Vagina (tissue), 2 donors: ENCODE measurements at regions not wholly inside any gene's neighbourhood (a gene's known extent, or its start where the extent isn't known, plus 50 kb on each side); places are given as distances from the start of the nearest gene placed in this dataset.

Experiments
- DNase-seq, 2 donors: peaks; one replicate each; pipeline ENCODE4 v3.0.0-alpha.2; 2017; ENCODE audit errors: extremely low spot score in 2 of 2
- H3K27ac ChIP-seq: fragments of 200-600 bp; sonication (generic); one replicate; pipeline ENCODE4 v1.5.1; 2019
- H3K27me3 ChIP-seq: fragments of 200-600 bp; sonication (generic); one replicate; pipeline ENCODE4 v1.5.1; 2019
- H3K36me3 ChIP-seq, 2 donors: fragments of 200-600 bp; sonication (generic); one replicate each; pipeline ENCODE4 v1.5.1; 2017 to 2019
- H3K4me1 ChIP-seq: fragments of 200-600 bp; sonication (generic); one replicate; pipeline ENCODE4 v1.5.1; 2019
- H3K4me3 ChIP-seq, 2 donors: fragments of 200-600 bp; sonication (generic); 1 replicate in 1 of 2; 2 replicates in 1 of 2; pipeline ENCODE4 v1.5.1; 2016 to 2019
- H3K9me3 ChIP-seq: fragments of 200-600 bp; sonication (generic); one replicate; pipeline ENCODE4 v1.5.1; 2019
- POLR2A ChIP-seq, 2 donors: fragments of 450-650 bp; IDR thresholded peaks; one replicate each; pipeline ENCODE4 v1.6.1; 2017; ENCODE audit warnings: antibody characterized with exemption in 2 of 2, mild to moderate bottlenecking in 2 of 2, moderate library complexity in 2 of 2
- POLR2AphosphoS5 ChIP-seq, 2 donors: sonication (generic); formaldehyde crosslinking; IDR thresholded peaks; one replicate each; pipeline ENCODE4 v1.9.0; 2017; ENCODE audit warnings: antibody characterized with exemption in 2 of 2, mild to moderate bottlenecking in 2 of 2, low read depth in 1 of 2; ENCODE audit not compliant: insufficient read depth in 1 of 2
- intact Hi-C: fragments of 100-400 bp; cut with DNase I; formaldehyde crosslinking; loops from one replicate; pipeline ENCODE4 v1.15.1; 2023
- TF ChIP-seq, protein P1 (sequence below), 3 experiments: fragments of 450-650 bp in 2 of 3; fragments of 200-600 bp in 1 of 3; sonication (generic) in 1 of 3; IDR thresholded peaks; one replicate each; pipeline ENCODE4 v1.5.1; 2017 to 2019; ENCODE audit warnings: antibody characterized with exemption in 3 of 3, mild to moderate bottlenecking in 2 of 3, moderate library complexity in 2 of 3

DNA sequence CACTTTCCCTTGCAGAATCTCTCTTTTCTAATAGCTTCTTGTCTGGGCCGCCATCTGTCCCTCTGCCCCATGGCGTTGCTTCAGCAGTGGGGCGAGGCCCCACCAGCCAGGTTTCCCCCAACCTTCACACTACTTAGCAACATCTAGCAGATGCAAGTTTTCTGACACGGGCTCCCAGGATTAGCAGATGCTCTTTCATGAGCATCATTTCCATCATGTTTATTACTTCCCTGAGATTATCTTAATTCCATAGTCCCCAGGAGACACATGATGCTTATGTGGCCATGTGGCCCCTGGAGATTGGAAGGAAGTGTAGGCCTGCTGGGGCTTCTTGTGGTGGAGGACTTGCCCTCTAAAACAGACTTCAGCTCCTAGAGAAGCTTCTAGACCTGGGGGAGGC, 102.0 kb upstream of the MYL2 start:
- Histone ChIP-seq H3K4me3 (no peak overlapping the region), H3K27ac (no peak overlapping the region), H3K36me3 (no peaks in the 10 kb centered on the region), H3K4me1 (no peaks in the 10 kb centered on the region), H3K27me3 (no peaks in the 10 kb centered on the region), H3K9me3 (no peaks in the 10 kb centered on the region)
- no peak for DNase-seq
- intact Hi-C loops: no loop called here
- no peak for TF ChIP-seq POLR2A (IDR thresholded peaks at IDR 0.05)
- TF ChIP-seq, protein P1, sequence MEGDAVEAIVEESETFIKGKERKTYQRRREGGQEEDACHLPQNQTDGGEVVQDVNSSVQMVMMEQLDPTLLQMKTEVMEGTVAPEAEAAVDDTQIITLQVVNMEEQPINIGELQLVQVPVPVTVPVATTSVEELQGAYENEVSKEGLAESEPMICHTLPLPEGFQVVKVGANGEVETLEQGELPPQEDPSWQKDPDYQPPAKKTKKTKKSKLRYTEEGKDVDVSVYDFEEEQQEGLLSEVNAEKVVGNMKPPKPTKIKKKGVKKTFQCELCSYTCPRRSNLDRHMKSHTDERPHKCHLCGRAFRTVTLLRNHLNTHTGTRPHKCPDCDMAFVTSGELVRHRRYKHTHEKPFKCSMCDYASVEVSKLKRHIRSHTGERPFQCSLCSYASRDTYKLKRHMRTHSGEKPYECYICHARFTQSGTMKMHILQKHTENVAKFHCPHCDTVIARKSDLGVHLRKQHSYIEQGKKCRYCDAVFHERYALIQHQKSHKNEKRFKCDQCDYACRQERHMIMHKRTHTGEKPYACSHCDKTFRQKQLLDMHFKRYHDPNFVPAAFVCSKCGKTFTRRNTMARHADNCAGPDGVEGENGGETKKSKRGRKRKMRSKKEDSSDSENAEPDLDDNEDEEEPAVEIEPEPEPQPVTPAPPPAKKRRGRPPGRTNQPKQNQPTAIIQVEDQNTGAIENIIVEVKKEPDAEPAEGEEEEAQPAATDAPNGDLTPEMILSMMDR (IDR thresholded peaks at IDR 0.05): no peak
- TF ChIP-seq POLR2AphosphoS5 (IDR thresholded peaks at IDR 0.05; ENCODE audit: insufficient read depth in 1 of 2, low read depth in 1 of 2): no peak

DNA sequence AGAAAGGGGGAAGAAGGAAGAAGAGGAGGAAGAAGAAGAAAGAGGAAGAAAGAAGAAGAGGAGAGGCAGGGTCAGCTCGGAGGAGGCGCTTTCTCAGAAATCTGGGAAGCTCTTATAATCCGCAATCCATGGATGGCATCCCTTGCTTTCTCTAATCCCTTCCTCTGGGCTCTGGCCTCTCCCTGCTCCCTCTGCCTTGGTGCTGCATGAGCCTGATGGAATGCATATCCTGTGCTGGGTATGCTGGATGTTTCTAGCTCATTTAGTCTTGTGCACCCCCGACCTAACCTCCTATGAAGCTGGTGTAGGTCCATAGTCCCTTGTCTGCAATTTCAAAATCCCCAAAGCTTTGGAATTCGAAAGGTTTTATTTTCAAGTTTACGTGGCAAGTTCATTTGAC, 94.2 kb upstream of the MYL2 start:
- no peak for DNase-seq
- Histone ChIP-seq H3K9me3 (no peaks in the 10 kb centered on the region), H3K27me3 (no peaks in the 10 kb centered on the region), H3K27ac (no peak overlapping the region), H3K4me3 (no peak overlapping the region), H3K4me1 (no peaks in the 10 kb centered on the region), H3K36me3 (no peaks in the 10 kb centered on the region)
- intact Hi-C loops: no loop called here
- TF ChIP-seq, protein P1 (IDR thresholded peaks at IDR 0.05): no peak
- TF ChIP-seq POLR2AphosphoS5 (IDR thresholded peaks at IDR 0.05; ENCODE audit: insufficient read depth in 1 of 2, low read depth in 1 of 2) (no peak), POLR2A (IDR thresholded peaks at IDR 0.05) (no peak)

DNA sequence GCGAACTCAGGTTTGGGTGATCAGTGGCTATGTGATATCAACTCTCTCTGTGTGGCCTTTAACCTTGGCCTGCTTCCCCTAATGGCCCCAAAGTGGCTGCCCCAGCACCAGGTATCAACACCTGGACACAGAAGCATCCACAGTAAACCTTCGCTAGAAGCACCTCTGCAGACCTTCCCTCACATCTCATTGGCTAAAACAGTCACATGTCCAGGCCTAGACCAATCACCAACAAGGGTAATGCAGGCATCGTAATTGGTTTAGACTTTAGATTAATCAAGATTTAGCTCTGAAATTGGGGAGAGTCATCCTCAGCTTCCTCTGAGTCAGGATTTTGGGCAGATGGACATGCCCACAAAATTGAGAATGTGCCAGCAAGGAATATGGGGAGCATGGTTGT, 92.5 kb upstream of the MYL2 start:
- intact Hi-C loops: no loop called here
- H3K27ac ChIP-seq: no peak overlapping the region
- DNase-seq: no peak
- H3K4me3 ChIP-seq: no peak overlapping the region
- no peaks in the 10 kb centered on the region for H3K27me3 ChIP-seq
- TF ChIP-seq POLR2A (IDR thresholded peaks at IDR 0.05) (no peak), POLR2AphosphoS5 (IDR thresholded peaks at IDR 0.05; ENCODE audit: insufficient read depth in 1 of 2, low read depth in 1 of 2) (no peak)
- TF ChIP-seq, protein P1 (IDR thresholded peaks at IDR 0.05): no peak
- H3K4me1 ChIP-seq: no peaks in the 10 kb centered on the region
- H3K36me3 ChIP-seq: no peaks in the 10 kb centered on the region
- H3K9me3 ChIP-seq: no peaks in the 10 kb centered on the region

DNA sequence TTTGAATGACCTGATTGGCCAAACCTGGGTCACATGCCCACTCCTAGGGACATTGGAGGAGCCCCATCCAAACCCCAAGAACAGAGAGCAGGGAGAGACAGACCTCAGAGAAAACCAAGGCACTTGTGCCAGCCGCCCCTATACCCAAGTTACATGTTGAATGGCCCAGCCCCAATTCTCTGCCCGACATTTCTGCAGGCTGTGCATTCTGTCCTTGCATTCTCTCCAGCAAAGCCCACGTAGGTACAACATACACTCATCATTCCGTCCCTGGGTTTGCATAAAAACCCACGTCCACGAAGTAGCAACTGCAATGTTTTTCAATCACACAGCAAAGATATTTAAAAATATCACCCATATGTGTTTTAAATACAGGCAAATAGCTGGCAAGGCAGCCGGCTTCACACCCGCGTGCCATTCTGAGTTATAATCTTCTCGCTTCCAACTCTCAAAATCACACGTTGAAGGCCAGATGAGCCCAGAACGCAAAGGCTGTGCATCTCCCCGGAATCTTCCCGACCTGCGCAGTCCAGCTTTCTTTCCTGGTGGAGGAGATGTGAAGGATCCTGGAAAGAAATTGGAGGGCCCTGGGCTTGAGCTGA, 91.7 kb upstream of the MYL2 start:
- DNase-seq: no peak
- no peaks in the 10 kb centered on the region for H3K4me1 ChIP-seq
- H3K27ac ChIP-seq: no peak overlapping the region
- TF ChIP-seq POLR2A (IDR thresholded peaks at IDR 0.05) (no peak), POLR2AphosphoS5 (IDR thresholded peaks at IDR 0.05; ENCODE audit: insufficient read depth in 1 of 2, low read depth in 1 of 2) (no peak)
- TF ChIP-seq, protein P1 (IDR thresholded peaks at IDR 0.05): no peak
- H3K36me3 ChIP-seq: no peaks in the 10 kb centered on the region
- no peaks in the 10 kb centered on the region for H3K27me3 ChIP-seq
- no peak overlapping the region for H3K4me3 ChIP-seq
- no peaks in the 10 kb centered on the region for H3K9me3 ChIP-seq
- intact Hi-C loops: no loop called here

DNA sequence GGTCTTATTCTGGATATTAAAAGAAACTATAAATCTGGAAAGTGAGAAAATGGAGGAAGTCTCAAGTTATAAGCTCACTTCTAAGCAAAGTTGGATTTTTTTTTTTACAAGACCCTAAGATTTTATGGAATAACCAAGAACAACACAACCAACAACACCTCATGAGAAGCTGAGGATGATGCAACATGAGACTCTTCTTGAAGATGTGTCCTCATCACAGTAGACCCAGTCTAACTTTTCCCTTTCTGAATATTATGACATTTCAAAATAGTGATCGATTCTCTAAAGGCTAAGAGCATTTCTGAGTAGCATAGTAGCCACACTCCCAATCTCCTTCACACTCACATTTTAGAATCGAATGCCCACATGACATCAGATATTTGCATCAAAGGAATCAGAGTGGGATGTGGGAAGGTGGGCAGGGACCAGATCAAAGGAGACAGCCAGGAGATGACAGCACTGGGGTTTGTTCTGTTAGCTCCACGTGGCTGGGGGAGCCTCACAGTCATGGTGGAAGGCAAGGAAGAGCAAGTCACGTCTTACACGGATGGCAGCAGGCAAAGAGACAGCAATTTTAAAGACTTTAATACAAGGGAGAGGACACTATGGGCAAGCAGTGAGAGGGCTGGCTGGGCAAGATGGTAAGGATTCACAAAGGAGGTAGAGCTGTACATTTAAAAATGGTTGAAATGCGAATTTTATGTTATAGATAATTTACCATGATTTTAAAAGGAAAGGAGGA, 90.7 kb upstream of the MYL2 start:
- Histone ChIP-seq H3K27me3 (no peaks in the 10 kb centered on the region), H3K4me3 (no peak overlapping the region), H3K4me1 (no peaks in the 10 kb centered on the region), H3K27ac (no peak overlapping the region), H3K36me3 (no peaks in the 10 kb centered on the region), H3K9me3 (no peaks in the 10 kb centered on the region)
- intact Hi-C loops: no loop called here
- TF ChIP-seq, protein P1 (IDR thresholded peaks at IDR 0.05): no peak
- TF ChIP-seq POLR2A (IDR thresholded peaks at IDR 0.05): no peak
- no peak for DNase-seq
